ENCODE measurements at regions not wholly inside any gene's neighbourhood (a gene's known extent, or its start where the extent isn't known, plus 50 kb on each side); places are given as distances from the start of the nearest gene placed in this dataset.

DNA sequence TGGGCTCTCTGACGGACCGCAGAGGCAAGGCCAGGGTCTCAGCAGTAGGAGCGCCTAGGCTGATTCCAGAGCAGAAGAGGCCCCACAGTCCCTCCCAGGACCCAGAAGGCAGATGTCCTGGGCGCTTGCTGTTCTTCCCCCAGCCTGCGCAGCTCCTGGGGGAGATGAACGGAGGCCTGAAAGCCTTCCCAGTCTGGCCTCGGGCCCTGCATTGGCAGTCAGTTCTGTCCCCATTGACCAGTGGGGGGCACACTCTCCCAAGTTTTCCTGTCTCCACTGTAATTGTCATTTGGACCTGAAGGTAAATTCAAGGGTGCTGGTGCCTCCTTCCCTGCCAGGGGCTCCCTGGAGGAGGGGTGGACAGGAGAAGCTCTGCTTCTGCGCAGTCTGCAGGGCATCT lies 345.7 kb downstream of the CYP26B1 start:
- Histone ChIP-seq H3K27me3 (ENCODE audit: insufficient read depth, low read depth, low read length) (no peaks in the 10 kb centered on the region), H3K9ac (ENCODE audit: low read length) (no peak overlapping the region), H3K9me3 (ENCODE audit: low read length) (no peaks in the 10 kb centered on the region), H3K9me2 (ENCODE audit: insufficient read depth, low read length) (no peaks in the 10 kb centered on the region), H3K4me2 (ENCODE audit: low read length) (no peak overlapping the region), H3K36me3 (ENCODE audit: insufficient read depth, low read length) (no peaks in the 10 kb centered on the region), H3K27ac (ENCODE audit: low read length) (no peak overlapping the region), H3K79me2 (replicated peaks; ENCODE audit: insufficient read depth, low read length) (no peaks in the 10 kb centered on the region), H4K20me1 (ENCODE audit: insufficient read depth) (no peaks in the 10 kb centered on the region), H3K4me3 (ENCODE audit: low read length) (no peak overlapping the region), H2AFZ (ENCODE audit: low read depth, low read length) (no peak overlapping the region), H3F3A (ENCODE audit: insufficient read depth, low read length, poor library complexity, severe bottlenecking) (no peaks in the 10 kb centered on the region)
- no peak for TF ChIP-seq MXI1 (conservative IDR thresholded peaks at IDR 0.05; ENCODE audit: poor library complexity, severe bottlenecking)
- TF ChIP-seq, protein P1, sequence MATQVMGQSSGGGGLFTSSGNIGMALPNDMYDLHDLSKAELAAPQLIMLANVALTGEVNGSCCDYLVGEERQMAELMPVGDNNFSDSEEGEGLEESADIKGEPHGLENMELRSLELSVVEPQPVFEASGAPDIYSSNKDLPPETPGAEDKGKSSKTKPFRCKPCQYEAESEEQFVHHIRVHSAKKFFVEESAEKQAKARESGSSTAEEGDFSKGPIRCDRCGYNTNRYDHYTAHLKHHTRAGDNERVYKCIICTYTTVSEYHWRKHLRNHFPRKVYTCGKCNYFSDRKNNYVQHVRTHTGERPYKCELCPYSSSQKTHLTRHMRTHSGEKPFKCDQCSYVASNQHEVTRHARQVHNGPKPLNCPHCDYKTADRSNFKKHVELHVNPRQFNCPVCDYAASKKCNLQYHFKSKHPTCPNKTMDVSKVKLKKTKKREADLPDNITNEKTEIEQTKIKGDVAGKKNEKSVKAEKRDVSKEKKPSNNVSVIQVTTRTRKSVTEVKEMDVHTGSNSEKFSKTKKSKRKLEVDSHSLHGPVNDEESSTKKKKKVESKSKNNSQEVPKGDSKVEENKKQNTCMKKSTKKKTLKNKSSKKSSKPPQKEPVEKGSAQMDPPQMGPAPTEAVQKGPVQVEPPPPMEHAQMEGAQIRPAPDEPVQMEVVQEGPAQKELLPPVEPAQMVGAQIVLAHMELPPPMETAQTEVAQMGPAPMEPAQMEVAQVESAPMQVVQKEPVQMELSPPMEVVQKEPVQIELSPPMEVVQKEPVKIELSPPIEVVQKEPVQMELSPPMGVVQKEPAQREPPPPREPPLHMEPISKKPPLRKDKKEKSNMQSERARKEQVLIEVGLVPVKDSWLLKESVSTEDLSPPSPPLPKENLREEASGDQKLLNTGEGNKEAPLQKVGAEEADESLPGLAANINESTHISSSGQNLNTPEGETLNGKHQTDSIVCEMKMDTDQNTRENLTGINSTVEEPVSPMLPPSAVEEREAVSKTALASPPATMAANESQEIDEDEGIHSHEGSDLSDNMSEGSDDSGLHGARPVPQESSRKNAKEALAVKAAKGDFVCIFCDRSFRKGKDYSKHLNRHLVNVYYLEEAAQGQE (IDR thresholded peaks at IDR 0.05; ENCODE audit: borderline replicate concordance), result no peak
- no peak for TF ChIP-seq RAD21 (conservative IDR thresholded peaks at IDR 0.05)
- TF ChIP-seq EP300 (conservative IDR thresholded peaks at IDR 0.05; ENCODE audit: poor library complexity, severe bottlenecking), result no peak
- no peak for TF ChIP-seq SMC3 (conservative IDR thresholded peaks at IDR 0.05; ENCODE audit: poor library complexity)
- TF ChIP-seq, protein P2, sequence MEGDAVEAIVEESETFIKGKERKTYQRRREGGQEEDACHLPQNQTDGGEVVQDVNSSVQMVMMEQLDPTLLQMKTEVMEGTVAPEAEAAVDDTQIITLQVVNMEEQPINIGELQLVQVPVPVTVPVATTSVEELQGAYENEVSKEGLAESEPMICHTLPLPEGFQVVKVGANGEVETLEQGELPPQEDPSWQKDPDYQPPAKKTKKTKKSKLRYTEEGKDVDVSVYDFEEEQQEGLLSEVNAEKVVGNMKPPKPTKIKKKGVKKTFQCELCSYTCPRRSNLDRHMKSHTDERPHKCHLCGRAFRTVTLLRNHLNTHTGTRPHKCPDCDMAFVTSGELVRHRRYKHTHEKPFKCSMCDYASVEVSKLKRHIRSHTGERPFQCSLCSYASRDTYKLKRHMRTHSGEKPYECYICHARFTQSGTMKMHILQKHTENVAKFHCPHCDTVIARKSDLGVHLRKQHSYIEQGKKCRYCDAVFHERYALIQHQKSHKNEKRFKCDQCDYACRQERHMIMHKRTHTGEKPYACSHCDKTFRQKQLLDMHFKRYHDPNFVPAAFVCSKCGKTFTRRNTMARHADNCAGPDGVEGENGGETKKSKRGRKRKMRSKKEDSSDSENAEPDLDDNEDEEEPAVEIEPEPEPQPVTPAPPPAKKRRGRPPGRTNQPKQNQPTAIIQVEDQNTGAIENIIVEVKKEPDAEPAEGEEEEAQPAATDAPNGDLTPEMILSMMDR (IDR thresholded peaks at IDR 0.05; ENCODE audit: poor library complexity, severe bottlenecking), result no peak
- no peak for TF ChIP-seq EZH2 (IDR thresholded peaks at IDR 0.05; ENCODE audit: borderline replicate concordance, insufficient read depth, low read length, poor library complexity, severe bottlenecking)
- no peak for TF ChIP-seq POLR2AphosphoS5 (IDR thresholded peaks at IDR 0.05)
- no peak for TF ChIP-seq TAF1 (IDR thresholded peaks at IDR 0.05; ENCODE audit: low read depth)

GRCh38 chr2:71801556-71801955 lies 346.1 kb downstream of the CYP26B1 start:
- no peaks in the 10 kb centered on the region for H3K27me3 ChIP-seq (ENCODE audit: insufficient read depth, low read depth, low read length)
- H3K27ac ChIP-seq (ENCODE audit: low read length), result no peak overlapping the region
- no peaks in the 10 kb centered on the region for H3F3A ChIP-seq (ENCODE audit: insufficient read depth, low read length, poor library complexity, severe bottlenecking)
- no peaks in the 10 kb centered on the region for H4K20me1 ChIP-seq (ENCODE audit: insufficient read depth)
- H3K9me3 ChIP-seq (ENCODE audit: low read length), result no peaks in the 10 kb centered on the region
- no peak overlapping the region for H3K9ac ChIP-seq (ENCODE audit: low read length)
- no peak for TF ChIP-seq MXI1 (conservative IDR thresholded peaks at IDR 0.05; ENCODE audit: poor library complexity, severe bottlenecking)
- TF ChIP-seq, protein P1 (IDR thresholded peaks at IDR 0.05; ENCODE audit: borderline replicate concordance), result no peak
- H3K36me3 ChIP-seq (ENCODE audit: insufficient read depth, low read length), result no peaks in the 10 kb centered on the region
- H3K9me2 ChIP-seq (ENCODE audit: insufficient read depth, low read length), result no peaks in the 10 kb centered on the region
- no peaks in the 10 kb centered on the region for H3K79me2 ChIP-seq (replicated peaks; ENCODE audit: insufficient read depth, low read length)
- H3K4me3 ChIP-seq (ENCODE audit: low read length), result no peak overlapping the region
- H3K4me2 ChIP-seq (ENCODE audit: low read length), result no peak overlapping the region
- no peak overlapping the region for H2AFZ ChIP-seq (ENCODE audit: low read depth, low read length)

All from neural cell (in vitro differentiated cells).